ENCODE measurements at regions not wholly inside any gene's neighbourhood (a gene's known extent, or its start where the extent isn't known, plus 50 kb on each side); places are given as distances from the start of the nearest gene placed in this dataset.

DNA sequence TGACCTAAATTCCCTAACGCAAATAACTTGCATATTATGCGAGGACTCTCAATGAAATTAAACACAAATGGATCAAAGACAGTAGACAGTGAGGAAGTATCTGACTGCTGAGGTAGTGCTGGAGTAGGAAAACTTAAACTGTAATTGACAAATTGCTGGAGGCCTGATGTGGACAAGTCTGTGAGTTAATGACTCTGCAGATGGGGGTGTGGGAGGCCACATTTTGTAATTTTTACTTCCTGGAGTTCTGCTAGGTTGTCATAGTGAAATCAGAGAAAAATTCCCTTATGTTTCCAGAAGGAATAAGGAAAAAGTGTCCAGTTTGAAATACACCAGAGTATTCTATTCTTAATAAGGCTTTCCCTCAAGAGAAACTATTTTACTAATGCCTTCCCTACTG lies 333.0 kb upstream of the CNTNAP5 start:
- intact Hi-C loops (cut with DNase I; ENCODE audit: low total_unique reads): no loop called here
- no peak overlapping the region for H3K4me3 ChIP-seq
- no peak for DNase-seq
- H3K36me3 ChIP-seq: no peaks in the 10 kb centered on the region
- no peak for TF ChIP-seq CTCF (IDR thresholded peaks at IDR 0.05)
- in situ Hi-C loops (cut with MboI; ENCODE audit: low pct_ligation_motif_present in 1 of 4, low pct_unique_long_range_greater_than_20kb in 1 of 4, low sequenced_read_pairs in 3 of 4): no loop called here
- H3K9me3 ChIP-seq: no peaks in the 10 kb centered on the region
- no peaks in the 10 kb centered on the region for H3K4me1 ChIP-seq
- H3K27me3 ChIP-seq: no peaks in the 10 kb centered on the region
- H3K27ac ChIP-seq: no peak overlapping the region
- 75 to 85% methylated on average over 2 of the region's 2 CpGs for WGBS, 2 donors (ENCODE audit: low coverage in 1 of 2)

- no peak for DNase-seq
- intact Hi-C loops (cut with DNase I; ENCODE audit: low total_unique reads) (no loop called here), in situ Hi-C loops (cut with MboI; ENCODE audit: low pct_ligation_motif_present in 1 of 4, low pct_unique_long_range_greater_than_20kb in 1 of 4, low sequenced_read_pairs in 3 of 4) (no loop called here)
- H3K9me3 ChIP-seq: no peaks in the 10 kb centered on the region
- no peak overlapping the region for H3K27ac ChIP-seq
- no peaks in the 10 kb centered on the region for H3K27me3 ChIP-seq
- H3K4me3 ChIP-seq: no peak overlapping the region
- WGBS, 2 donors (ENCODE audit: low coverage in 1 of 2): 43 to 50% methylated on average over 1 of the region's 1 CpG
- no peaks in the 10 kb centered on the region for H3K36me3 ChIP-seq
- no peaks in the 10 kb centered on the region for H3K4me1 ChIP-seq
- TF ChIP-seq POLR2A (IDR thresholded peaks at IDR 0.05) (no peak), EP300 (IDR thresholded peaks at IDR 0.05; ENCODE audit: low read depth) (no peak), POLR2AphosphoS5 (IDR thresholded peaks at IDR 0.05) (no peak), CTCF (IDR thresholded peaks at IDR 0.05) (no peak)
Measured at GRCh38 chr2:123693836-123694235, 331.3 kb upstream of the CNTNAP5 start.

GRCh38 chr2:123695426-123695825 lies 329.7 kb upstream of the CNTNAP5 start:
- in situ Hi-C loops (cut with MboI; ENCODE audit: low pct_ligation_motif_present in 1 of 4, low pct_unique_long_range_greater_than_20kb in 1 of 4, low sequenced_read_pairs in 3 of 4): no loop called here
- intact Hi-C loops (cut with DNase I; ENCODE audit: low total_unique reads): no loop called here
- WGBS, 2 donors (ENCODE audit: low coverage in 1 of 2): 46 to 85% methylated on average over 1 to 4 of the region's 4 CpGs
- no peak overlapping the region for H3K4me3 ChIP-seq
- H3K36me3 ChIP-seq: no peaks in the 10 kb centered on the region
- TF ChIP-seq CTCF (IDR thresholded peaks at IDR 0.05): no peak
- no peak for TF ChIP-seq POLR2A (IDR thresholded peaks at IDR 0.05)
- TF ChIP-seq POLR2AphosphoS5 (IDR thresholded peaks at IDR 0.05): no peak
- no peak for TF ChIP-seq EP300 (IDR thresholded peaks at IDR 0.05; ENCODE audit: low read depth)
- H3K9me3 ChIP-seq: no peaks in the 10 kb centered on the region
- H3K4me1 ChIP-seq: no peaks in the 10 kb centered on the region
- DNase-seq: no peak
- no peak overlapping the region for H3K27ac ChIP-seq
- H3K27me3 ChIP-seq: no peaks in the 10 kb centered on the region

GRCh38 chr2:123696021-123696420 lies 329.1 kb upstream of the CNTNAP5 start:
- intact Hi-C loops (cut with DNase I; ENCODE audit: low total_unique reads) (no loop called here), in situ Hi-C loops (cut with MboI; ENCODE audit: low pct_ligation_motif_present in 1 of 4, low pct_unique_long_range_greater_than_20kb in 1 of 4, low sequenced_read_pairs in 3 of 4) (no loop called here)
- Histone ChIP-seq H3K27ac (no peak overlapping the region), H3K9me3 (no peaks in the 10 kb centered on the region), H3K36me3 (no peaks in the 10 kb centered on the region), H3K27me3 (no peaks in the 10 kb centered on the region), H3K4me3 (no peak overlapping the region), H3K4me1 (no peaks in the 10 kb centered on the region)
- no peak for DNase-seq
- TF ChIP-seq EP300 (IDR thresholded peaks at IDR 0.05; ENCODE audit: low read depth): no peak
- no peak for TF ChIP-seq CTCF (IDR thresholded peaks at IDR 0.05)
- no peak for TF ChIP-seq POLR2A (IDR thresholded peaks at IDR 0.05)
- WGBS, 2 donors (ENCODE audit: low coverage in 1 of 2): 61 to 73% methylated on average over 4 of the region's 4 CpGs
